ENCODE measurements at regions not wholly inside any gene's neighbourhood (a gene's known extent, or its start where the extent isn't known, plus 50 kb on each side); places are given as distances from the start of the nearest gene placed in this dataset.

GRCh38 chr15:45743426-45744235 lies 108.8 kb downstream of the SQOR start:
- no peak for DNase-seq (ENCODE audit: low read depth in 1 of 2, low spot score in 1 of 2)

GRCh38 chr15:45744236-45744589 lies 109.4 kb downstream of the SQOR start:
- DNase-seq (ENCODE audit: low read depth in 1 of 2, low spot score in 1 of 2), result no peak

GRCh38 chr15:45747426-45747825 lies 112.6 kb downstream of the SQOR start:
- no peak for DNase-seq (ENCODE audit: low read depth in 1 of 2, low spot score in 1 of 2)

GRCh38 chr15:45751629-45752028 lies 116.8 kb downstream of the SQOR start:
- no peak for DNase-seq (ENCODE audit: low read depth in 1 of 2, low spot score in 1 of 2)

- no peak for DNase-seq (ENCODE audit: low read depth in 1 of 2, low spot score in 1 of 2)
Measured at GRCh38 chr15:45759936-45760335, 125.1 kb downstream of the SQOR start.

GRCh38 chr15:45762726-45763125 lies 127.9 kb downstream of the SQOR start:
- DNase-seq (ENCODE audit: low read depth in 1 of 2, low spot score in 1 of 2), result no peak

- DNase-seq (ENCODE audit: low read depth in 1 of 2, low spot score in 1 of 2), result no peak
Measured at GRCh38 chr15:45763170-45763869, 128.5 kb downstream of the SQOR start.

- DNase-seq (ENCODE audit: low read depth in 1 of 2, low spot score in 1 of 2), result no peak
Measured at GRCh38 chr15:45773149-45773548, 138.3 kb downstream of the SQOR start.

GRCh38 chr15:45776772-45777171 lies 141.9 kb downstream of the SQOR start:
- no peak for DNase-seq (ENCODE audit: low read depth in 1 of 2, low spot score in 1 of 2)

GRCh38 chr15:45777781-45778180 lies 143.0 kb downstream of the SQOR start:
- DNase-seq (ENCODE audit: low read depth in 1 of 2, low spot score in 1 of 2), result no peak

- DNase-seq (ENCODE audit: low read depth in 1 of 2, low spot score in 1 of 2), result no peak
Measured at GRCh38 chr15:45780352-45780751, 145.5 kb downstream of the SQOR start.

- DNase-seq (ENCODE audit: low read depth in 1 of 2, low spot score in 1 of 2), result no peak
Measured at GRCh38 chr15:45784656-45785055, 149.8 kb downstream of the SQOR start.

GRCh38 chr15:45785897-45786296 lies 151.1 kb downstream of the SQOR start:
- no peak for DNase-seq (ENCODE audit: low read depth in 1 of 2, low spot score in 1 of 2)

- no peak for DNase-seq (ENCODE audit: low read depth in 1 of 2, low spot score in 1 of 2)
Measured at GRCh38 chr15:45790325-45790943, 155.6 kb downstream of the SQOR start.

- no peak for DNase-seq (ENCODE audit: low read depth in 1 of 2, low spot score in 1 of 2)
Measured at GRCh38 chr15:45794304-45794703, 159.5 kb downstream of the SQOR start.

- no peak for DNase-seq (ENCODE audit: low read depth in 1 of 2, low spot score in 1 of 2)
Measured at GRCh38 chr15:45794712-45795439, 160.0 kb downstream of the SQOR start.

- DNase-seq (ENCODE audit: low read depth in 1 of 2, low spot score in 1 of 2), result no peak
Measured at GRCh38 chr15:45795440-45796069, 160.7 kb downstream of the SQOR start.

GRCh38 chr15:45796433-45796832 lies 161.6 kb downstream of the SQOR start:
- DNase-seq (ENCODE audit: low read depth in 1 of 2, low spot score in 1 of 2), result no peak

GRCh38 chr15:45799508-45799907 lies 164.7 kb downstream of the SQOR start:
- DNase-seq (ENCODE audit: low read depth in 1 of 2, low spot score in 1 of 2), result no peak

GRCh38 chr15:45801543-45801942 lies 166.7 kb downstream of the SQOR start:
- DNase-seq (ENCODE audit: low read depth in 1 of 2, low spot score in 1 of 2), result no peak

- DNase-seq (ENCODE audit: low read depth in 1 of 2, low spot score in 1 of 2), result no peak
Measured at GRCh38 chr15:45802140-45802539, 167.3 kb downstream of the SQOR start.
